Stimulated activated CD8-positive, alpha-beta memory T cell treated with anti-CD3 and anti-CD28 coated beads, Interleukin-15, amount 100 ng/mL, for 48 hours (primary cell): ENCODE measurements at regions not wholly inside any gene's neighbourhood (a gene's known extent, or its start where the extent isn't known, plus 50 kb on each side); places are given as distances from the start of the nearest gene placed in this dataset.

ENCODE experiments used
- DNase-seq, 2 donors: peaks; one replicate each; pipeline ENCODE4 v3.0.0-alpha.2; 2020; ENCODE audit warnings: low read depth in 2 of 2

GRCh38 chr1:81073580-81073979, 727.2 kb upstream of the ADGRL2 start:
- DNase-seq: no peak

- DNase-seq: no peak
Measured at GRCh38 chr1:81071969-81072753, 728.6 kb upstream of the ADGRL2 start.

GRCh38 chr1:81071072-81071858, 729.5 kb upstream of the ADGRL2 start:
- no peak for DNase-seq

- no peak for DNase-seq
Measured at GRCh38 chr1:81069856-81070255, 730.9 kb upstream of the ADGRL2 start.

- DNase-seq: no peak
Measured at GRCh38 chr1:81068726-81069125, 732.0 kb upstream of the ADGRL2 start.

- no peak for DNase-seq
Measured at GRCh38 chr1:81053826-81054225, 746.9 kb upstream of the ADGRL2 start.

- DNase-seq: no peak
Measured at GRCh38 chr1:81052162-81052561, 748.6 kb upstream of the ADGRL2 start.

- no peak for DNase-seq
Measured at GRCh38 chr1:81050390-81050789, 750.3 kb upstream of the ADGRL2 start.

GRCh38 chr1:81044708-81045107, 756.0 kb upstream of the ADGRL2 start:
- DNase-seq: no peak

- DNase-seq: no peak
Measured at GRCh38 chr1:81042225-81042624, 758.5 kb upstream of the ADGRL2 start.

GRCh38 chr1:81034291-81034690, 766.4 kb upstream of the ADGRL2 start:
- DNase-seq: no peak

- no peak for DNase-seq
Measured at GRCh38 chr1:81032973-81033425, 767.7 kb upstream of the ADGRL2 start.

GRCh38 chr1:81032374-81032773, 768.4 kb upstream of the ADGRL2 start:
- DNase-seq: no peak

- no peak for DNase-seq
Measured at GRCh38 chr1:81030441-81030840, 770.3 kb upstream of the ADGRL2 start.

- no peak for DNase-seq
Measured at GRCh38 chr1:81029266-81029665, 771.5 kb upstream of the ADGRL2 start.

GRCh38 chr1:81023187-81023724, 777.5 kb upstream of the ADGRL2 start:
- DNase-seq: no peak

GRCh38 chr1:81021134-81021533, 779.6 kb upstream of the ADGRL2 start:
- no peak for DNase-seq

- DNase-seq: no peak
Measured at GRCh38 chr1:81020506-81020905, 780.2 kb upstream of the ADGRL2 start.

- DNase-seq: no peak
Measured at GRCh38 chr1:81010126-81010525, 790.6 kb upstream of the ADGRL2 start.

- no peak for DNase-seq
Measured at GRCh38 chr1:81008293-81008692, 792.4 kb upstream of the ADGRL2 start.

- DNase-seq: no peak
Measured at GRCh38 chr1:81007024-81007423, 793.7 kb upstream of the ADGRL2 start.

- no peak for DNase-seq
Measured at GRCh38 chr1:81006502-81006901, 794.2 kb upstream of the ADGRL2 start.

- DNase-seq: no peak
Measured at GRCh38 chr1:81004011-81004410, 796.7 kb upstream of the ADGRL2 start.
